Endothelial cell (in vitro differentiated cells): ENCODE measurements at regions not wholly inside any gene's neighbourhood (a gene's known extent, or its start where the extent isn't known, plus 50 kb on each side); places are given as distances from the start of the nearest gene placed in this dataset.
"Not testable (repeated sequence)": the region's sequence is repeated elsewhere in the genome, so short reads cannot be mapped to it uniquely, and the experiment has no call there.

ENCODE experiments used
- DNase-seq: peaks from one replicate; pipeline ENCODE4 v3.0.0; 2021; ENCODE audit warnings: low spot score
- H3K27ac Mint-ChIP-seq: one replicate; pipeline ENCODE4 v1.8.0; 2021; ENCODE audit warnings: mixed read lengths, inconsistent platforms; ENCODE audit not compliant: unreplicated experiment
- H3K27me3 Mint-ChIP-seq: one replicate; pipeline ENCODE4 v1.8.0; 2021; ENCODE audit warnings: mild to moderate bottlenecking, moderate library complexity, mixed read lengths, inconsistent platforms; ENCODE audit not compliant: unreplicated experiment
- H3K36me3 Mint-ChIP-seq: one replicate; pipeline ENCODE4 v1.8.0; 2021; ENCODE audit warnings: mild to moderate bottlenecking, low read depth, mixed read lengths, inconsistent platforms; ENCODE audit not compliant: unreplicated experiment
- H3K4me1 Mint-ChIP-seq: one replicate; pipeline ENCODE4 v1.8.0; 2021; ENCODE audit warnings: mild to moderate bottlenecking, mixed read lengths, inconsistent platforms; ENCODE audit not compliant: unreplicated experiment
- H3K4me3 Mint-ChIP-seq: one replicate; pipeline ENCODE4 v1.8.0; 2021; ENCODE audit warnings: mild to moderate bottlenecking, mixed read lengths, inconsistent platforms; ENCODE audit not compliant: unreplicated experiment
- H3K9me3 Mint-ChIP-seq: one replicate; pipeline ENCODE4 v1.8.0; 2021; ENCODE audit warnings: mixed read lengths, inconsistent platforms; ENCODE audit not compliant: unreplicated experiment
- CTCF ChIP-seq: fragments of 200-600 bp; sonication (generic); IDR thresholded peaks from one replicate; pipeline ENCODE4 v1.5.0; 2021; ENCODE audit warnings: antibody characterized with exemption; ENCODE audit not compliant: unreplicated experiment

- Mint-ChIP-seq H3K4me3 (no peak overlapping the region), H3K9me3 (no peaks in the 10 kb centered on the region), H3K4me1 (no peaks in the 10 kb centered on the region), H3K36me3 (no peaks in the 10 kb centered on the region), H3K27ac (no peak overlapping the region), H3K27me3 (no peaks in the 10 kb centered on the region)
- DNase-seq, result no peak
- TF ChIP-seq CTCF, result no peak
Observed at GRCh38 chrX:96480081-96480480, 204.6 kb upstream of the DIAPH2 start.

GRCh38 chrX:96481831-96482230, 202.8 kb upstream of the DIAPH2 start:
- TF ChIP-seq CTCF, result no peak
- Mint-ChIP-seq H3K9me3 (no peaks in the 10 kb centered on the region), H3K4me1 (no peaks in the 10 kb centered on the region), H3K4me3 (no peak overlapping the region), H3K36me3 (no peaks in the 10 kb centered on the region), H3K27ac (no peak overlapping the region), H3K27me3 (no peaks in the 10 kb centered on the region)
- no peak for DNase-seq

- H3K4me1 Mint-ChIP-seq, result no peaks in the 10 kb centered on the region
- no peak for DNase-seq
- no peak overlapping the region for H3K4me3 Mint-ChIP-seq
- H3K27ac Mint-ChIP-seq, result no peak overlapping the region
- no peaks in the 10 kb centered on the region for H3K36me3 Mint-ChIP-seq
- no peak for TF ChIP-seq CTCF
- no peaks in the 10 kb centered on the region for H3K9me3 Mint-ChIP-seq
- H3K27me3 Mint-ChIP-seq, result no peaks in the 10 kb centered on the region
Observed at GRCh38 chrX:96483647-96484160, 200.9 kb upstream of the DIAPH2 start.

- H3K36me3 Mint-ChIP-seq, H3K27ac Mint-ChIP-seq, H3K9me3 Mint-ChIP-seq, H3K4me3 Mint-ChIP-seq, H3K27me3 Mint-ChIP-seq, DNase-seq, H3K4me1 Mint-ChIP-seq: not testable (repeated sequence)
Observed at GRCh38 chrX:96486687-96487086, 198.0 kb upstream of the DIAPH2 start.

- H3K9me3 Mint-ChIP-seq, result no peaks in the 10 kb centered on the region
- no peak for DNase-seq
- H3K4me1 Mint-ChIP-seq, result peaks cover 3% of the 10 kb centered on the region
- no peak overlapping the region for H3K27ac Mint-ChIP-seq
- peaks cover 4% of the 10 kb centered on the region for H3K27me3 Mint-ChIP-seq
- no peak for TF ChIP-seq CTCF
- H3K4me3 Mint-ChIP-seq, result no peak overlapping the region
- no peaks in the 10 kb centered on the region for H3K36me3 Mint-ChIP-seq
Observed at GRCh38 chrX:96502507-96502906, 182.1 kb upstream of the DIAPH2 start.

- not testable (repeated sequence) for DNase-seq, H3K4me1 Mint-ChIP-seq, H3K36me3 Mint-ChIP-seq, H3K27me3 Mint-ChIP-seq, H3K9me3 Mint-ChIP-seq, H3K4me3 Mint-ChIP-seq, H3K27ac Mint-ChIP-seq
Observed at GRCh38 chrX:96529386-96529785, 155.3 kb upstream of the DIAPH2 start.
